ENCODE measurements at regions not wholly inside any gene's neighbourhood (a gene's known extent, or its start where the extent isn't known, plus 50 kb on each side); places are given as distances from the start of the nearest gene placed in this dataset.

DNA sequence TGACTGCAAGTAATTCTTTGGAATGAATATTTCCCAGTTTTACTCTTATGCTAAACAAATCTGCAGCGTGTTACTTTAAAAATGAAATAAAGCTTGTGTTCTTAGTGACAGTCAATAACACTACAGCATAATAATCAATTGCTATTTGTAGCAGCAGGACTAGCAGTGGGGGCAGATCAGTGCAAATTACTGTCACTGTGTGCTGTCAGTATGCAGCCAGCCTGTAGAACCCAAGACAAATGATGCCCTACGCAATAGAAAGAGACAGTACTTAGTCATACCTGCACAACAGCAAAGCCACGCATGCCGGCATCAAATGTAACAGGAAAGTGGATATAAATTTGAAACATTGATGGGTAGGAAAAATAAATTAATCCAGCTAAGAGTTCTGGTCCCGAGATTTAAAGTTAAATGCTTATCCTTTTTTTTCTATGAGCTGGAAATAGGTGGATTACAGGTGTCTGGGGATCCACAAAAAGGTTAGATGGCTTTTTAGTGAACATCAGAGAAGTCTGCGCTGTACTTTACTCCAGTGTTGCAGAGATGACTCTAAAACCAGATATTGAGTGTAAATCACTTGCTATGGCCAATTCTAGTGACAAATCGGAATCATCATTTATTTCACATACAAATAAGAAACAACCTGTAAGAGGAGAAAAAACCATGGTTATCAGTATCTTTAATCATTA, 812.4 kb upstream of the ZEB2 start:
- TF ChIP-seq POLR2A (IDR thresholded peaks at IDR 0.05) (no peak), CTCF (IDR thresholded peaks at IDR 0.05) (no peak)

Data from uterus (tissue), 2 donors.